ENCODE measurements at regions not wholly inside any gene's neighbourhood (a gene's known extent, or its start where the extent isn't known, plus 50 kb on each side); places are given as distances from the start of the nearest gene placed in this dataset.

GRCh38 chr20:58026361-58026760, 202.1 kb downstream of the ANKRD60 start:
- TF ChIP-seq CTCF (conservative IDR thresholded peaks at IDR 0.05; ENCODE audit: low read depth, low read length): no peak
- TF ChIP-seq EZH2phosphoT487 (IDR thresholded peaks at IDR 0.05; ENCODE audit: borderline replicate concordance, low read length): no peak
- no peak for TF ChIP-seq EZH2 (IDR thresholded peaks at IDR 0.05; ENCODE audit: low read length, unreplicated experiment)
